Testis (tissue), 2 donors: ENCODE measurements at regions not wholly inside any gene's neighbourhood (a gene's known extent, or its start where the extent isn't known, plus 50 kb on each side); places are given as distances from the start of the nearest gene placed in this dataset.

Experiments
- DNase-seq: peaks from one replicate; pipeline ENCODE4 v3.0.0-alpha.2; 2019
- H3K27ac ChIP-seq, 2 donors: fragments of 200-600 bp; sonication (generic); one replicate each; pipeline ENCODE4 v1.5.1; 2019
- H3K27me3 ChIP-seq: fragments of 200-600 bp; sonication (generic); one replicate; pipeline ENCODE4 v1.5.1; 2019
- H3K36me3 ChIP-seq: fragments of 200-600 bp; sonication (generic); one replicate; pipeline ENCODE4 v1.5.1; 2017; ENCODE audit warnings: low read depth; ENCODE audit errors: missing control alignments
- H3K4me1 ChIP-seq: fragments of 200-600 bp; sonication (generic); one replicate; pipeline ENCODE4 v1.5.1; 2019
- H3K4me3 ChIP-seq, 2 donors: fragments of 200-600 bp; sonication (generic); one replicate each; pipeline ENCODE4 v1.5.1; 2017 to 2019
- H3K9me3 ChIP-seq: fragments of 200-600 bp; sonication (generic); one replicate; pipeline ENCODE4 v1.5.1; 2017
- CTCF ChIP-seq, 3 experiments: fragments of 450-650 bp in 2 of 3; fragments of 200-600 bp in 1 of 3; sonication (generic) in 1 of 3; IDR thresholded peaks; one replicate each; pipeline ENCODE4 v1.5.1; 2016 to 2019; ENCODE audit warnings: antibody characterized with exemption in 3 of 3, mild to moderate bottlenecking in 2 of 3, moderate library complexity in 1 of 3
- POLR2A ChIP-seq: fragments of 450-650 bp; IDR thresholded peaks from one replicate; pipeline ENCODE4 v1.6.1; 2017; ENCODE audit warnings: antibody characterized with exemption, mild to moderate bottlenecking, moderate library complexity
- WGBS, 2 donors: methylation state at CpG; one replicate each; pipeline ENCODE4 v1.1.5; 2018; 5-methylcytosine and 5-hydroxymethylcytosine counted together
- intact Hi-C: fragments of 100-400 bp; cut with DNase I; formaldehyde crosslinking; loops from one replicate; pipeline ENCODE4 v1.15.1; 2023; ENCODE audit warnings: low total_unique reads

- no peak overlapping the region for H3K4me3 ChIP-seq
- H3K4me1 ChIP-seq: no peaks in the 10 kb centered on the region
- H3K36me3 ChIP-seq: no peaks in the 10 kb centered on the region
- 94 to 95% methylated on average over 16 of the region's 16 CpGs for WGBS, 2 donors
- no peaks in the 10 kb centered on the region for H3K27me3 ChIP-seq
- DNase-seq: no peak
- no peak for TF ChIP-seq POLR2A
- TF ChIP-seq CTCF (IDR thresholded peaks at IDR 0.05): no peak
- H3K27ac ChIP-seq: no peak overlapping the region
- intact Hi-C loops: no loop called here
- H3K9me3 ChIP-seq: no peaks in the 10 kb centered on the region
These were observed 66.8 kb upstream of the PCSK6 start for GRCh38 chr15:101556273-101556672.

GRCh38 chr15:101554115-101554915 is 64.8 kb upstream of the PCSK6 start:
- H3K4me1 ChIP-seq: no peaks in the 10 kb centered on the region
- TF ChIP-seq POLR2A (no peak), CTCF (IDR thresholded peaks at IDR 0.05) (no peak)
- H3K9me3 ChIP-seq: no peaks in the 10 kb centered on the region
- H3K4me3 ChIP-seq: no peak overlapping the region
- H3K27ac ChIP-seq: no peak overlapping the region
- H3K27me3 ChIP-seq: no peaks in the 10 kb centered on the region
- H3K36me3 ChIP-seq: no peaks in the 10 kb centered on the region
- no peak for DNase-seq
- WGBS, 2 donors: 89 to 90% methylated on average over 25 of the region's 25 CpGs
- intact Hi-C loops: no loop called here

- Histone ChIP-seq H3K9me3 (no peaks in the 10 kb centered on the region), H3K36me3 (no peaks in the 10 kb centered on the region), H3K4me1 (no peaks in the 10 kb centered on the region), H3K27ac (no peak overlapping the region), H3K4me3 (no peak overlapping the region), H3K27me3 (no peaks in the 10 kb centered on the region)
- WGBS, 2 donors: 92 to 97% methylated on average over 16 to 20 of the region's 20 CpGs
- intact Hi-C loops: no loop called here
- DNase-seq: no peak
- TF ChIP-seq POLR2A (no peak), CTCF (IDR thresholded peaks at IDR 0.05) (no peak)
These were observed 62.4 kb upstream of the PCSK6 start for GRCh38 chr15:101551696-101552591.

- WGBS, 2 donors: 87 to 91% methylated on average over 4 of the region's 4 CpGs
- intact Hi-C loops: no loop called here
- H3K27ac ChIP-seq: no peak overlapping the region
- no peak for DNase-seq
- TF ChIP-seq POLR2A (no peak), CTCF (IDR thresholded peaks at IDR 0.05) (no peak)
- no peaks in the 10 kb centered on the region for H3K9me3 ChIP-seq
- no peak overlapping the region for H3K4me3 ChIP-seq
- no peaks in the 10 kb centered on the region for H3K27me3 ChIP-seq
- no peaks in the 10 kb centered on the region for H3K4me1 ChIP-seq
- no peaks in the 10 kb centered on the region for H3K36me3 ChIP-seq
These were observed 60.6 kb upstream of the PCSK6 start for GRCh38 chr15:101550124-101550523.
